ENCODE measurements at regions not wholly inside any gene's neighbourhood (a gene's known extent, or its start where the extent isn't known, plus 50 kb on each side); places are given as distances from the start of the nearest gene placed in this dataset.

GRCh38 chr10:30730306-30730705, 100.8 kb upstream of the LYZL2 start:
- no peak overlapping the region for H3K18ac ChIP-seq (ENCODE audit: insufficient read length, low read depth, low read length)
- no peak overlapping the region for H3K4me2 ChIP-seq (ENCODE audit: insufficient read depth, insufficient read length, low read length)
- no peak overlapping the region for H4K91ac ChIP-seq (ENCODE audit: insufficient read length, low read depth, low read length)
- H3K4me3 Mint-ChIP-seq = no peak overlapping the region
- H3K36me3 Mint-ChIP-seq (ENCODE audit: insufficient read depth in 1 of 3, low read depth in 3 of 3) = no peaks in the 10 kb centered on the region; a peak in 1 of 7 replicates
- H2BK20ac ChIP-seq (ENCODE audit: low read depth, low read length, poor library complexity, severe bottlenecking) = no peak overlapping the region
- no peak overlapping the region for H3K27ac Mint-ChIP-seq
- H3K27me3 ChIP-seq (ENCODE audit: insufficient read depth, low read length) = no peaks in the 10 kb centered on the region
- H4K5ac ChIP-seq (ENCODE audit: insufficient read length, low read depth, low read length) = no peak overlapping the region
- no CpG with 5 or more reads among the region's 2 CpGs for WGBS (ENCODE audit: extremely low coverage, insufficient read length, low lambda C conversion rate)
- H3K4me1 ChIP-seq (ENCODE audit: insufficient read depth, low read length) = no peaks in the 10 kb centered on the region
- no peaks in the 10 kb centered on the region; the same call in 1 of the 2 replicates for H3K27me3 Mint-ChIP-seq (ENCODE audit: low read depth)
- no peak overlapping the region for H3K4ac ChIP-seq (ENCODE audit: low read depth, low read length)
- no peaks in the 10 kb centered on the region; a peak in 1 of 5 replicates for H3K9me3 Mint-ChIP-seq
- H4K8ac ChIP-seq (replicated peaks; ENCODE audit: insufficient read length, low read depth, low read length) = no peak overlapping the region
- no peak for DNase-seq
- H2BK12ac ChIP-seq (ENCODE audit: insufficient read length, low read depth, low read length) = no peak overlapping the region
- no peak overlapping the region for H3K27ac ChIP-seq (ENCODE audit: insufficient read length, low read depth, low read length)
- no peak overlapping the region for H3K9ac ChIP-seq (ENCODE audit: extremely low read depth, insufficient read length, low read length)
- H3K9me3 ChIP-seq (ENCODE audit: control insufficient read depth, low read depth, low read length) = no peaks in the 10 kb centered on the region
- H3K4me1 Mint-ChIP-seq = no peaks in the 10 kb centered on the region; a peak in 1 of 4 replicates
- no peak overlapping the region for H3K23ac ChIP-seq (ENCODE audit: insufficient read length, low read depth, low read length)
- H2BK15ac ChIP-seq (ENCODE audit: low read depth, low read length) = no peak overlapping the region
- no peak overlapping the region for H3T11ph ChIP-seq (ENCODE audit: low read length)
- H2AK5ac ChIP-seq (ENCODE audit: insufficient read length, low read length) = no peak overlapping the region
- no peak overlapping the region for H2BK5ac ChIP-seq (ENCODE audit: insufficient read length, low read length)
- H3K79me1 ChIP-seq (ENCODE audit: insufficient read depth, low read depth, low read length, poor library complexity, severe bottlenecking) = no peaks in the 10 kb centered on the region
- no peaks in the 10 kb centered on the region for H3K23me2 ChIP-seq (ENCODE audit: insufficient read length, low read depth, low read length, poor library complexity, severe bottlenecking)
- H3K14ac ChIP-seq (ENCODE audit: insufficient read depth, low read length) = no peak overlapping the region
- H3K79me2 ChIP-seq (ENCODE audit: insufficient read depth, low read length) = no peaks in the 10 kb centered on the region
- no peak for TF ChIP-seq CTCF (conservative IDR thresholded peaks at IDR 0.05)
- no peaks in the 10 kb centered on the region for H4K20me1 ChIP-seq (ENCODE audit: control insufficient read depth, insufficient read depth, insufficient read length)
- no peak overlapping the region for H2AFZ ChIP-seq (ENCODE audit: low read length)
- no peak overlapping the region for H3K56ac ChIP-seq (ENCODE audit: insufficient read length, low read depth, low read length)
- no peak overlapping the region for H2BK120ac ChIP-seq (ENCODE audit: low read depth, low read length, poor library complexity, severe bottlenecking)

Data from H9 (cell line).